HCT116 (cell line): ENCODE measurements at regions not wholly inside any gene's neighbourhood (a gene's known extent, or its start where the extent isn't known, plus 50 kb on each side); places are given as distances from the start of the nearest gene placed in this dataset.

Experiments
- EZH2 ChIP-seq: fragments of 200-600 bp; sonication (generic); IDR thresholded peaks from 2 replicates; pipeline ENCODE4 v1.6.1; 2017; ENCODE audit warnings: antibody characterized with exemption, mixed run types
- MAX ChIP-seq: IDR thresholded peaks from 2 replicates; pipeline ENCODE4 v1.6.1; 2012
- POLR2A ChIP-seq: IDR thresholded peaks from 2 replicates; pipeline ENCODE4 v1.7.0; 2011; ENCODE audit warnings: borderline replicate concordance; ENCODE audit not compliant: insufficient read depth, insufficient read length; ENCODE audit errors: extremely low read depth
- SP1 ChIP-seq: IDR thresholded peaks from 2 replicates; pipeline ENCODE4 v1.6.1; 2012; ENCODE audit warnings: low read depth
- YY1 ChIP-seq: IDR thresholded peaks from 2 replicates; pipeline ENCODE4 v1.6.1; 2011; ENCODE audit warnings: low read length, low read depth, moderate library complexity, mild to moderate bottlenecking; ENCODE audit not compliant: insufficient replicate concordance; ENCODE audit errors: extremely low read depth
- TF ChIP-seq, protein P1 (sequence below), 3 experiments: fragments of 200-600 bp in 1 of 3; sonication (generic) in 1 of 3; IDR thresholded peaks in 2 of 3; conservative IDR thresholded peaks in 1 of 3; 2 replicates each; pipeline ENCODE4 v1.5.1; 2012 to 2017; ENCODE audit warnings: low read depth in 2 of 3, low read length in 2 of 3, antibody characterized with exemption in 1 of 3, borderline replicate concordance in 1 of 3, control low read depth in 1 of 3, mild to moderate bottlenecking in 1 of 3, mixed read lengths in 1 of 3, mixed run types in 1 of 3, moderate library complexity in 1 of 3; ENCODE audit not compliant: insufficient read depth in 1 of 3

- TF ChIP-seq, protein P1, sequence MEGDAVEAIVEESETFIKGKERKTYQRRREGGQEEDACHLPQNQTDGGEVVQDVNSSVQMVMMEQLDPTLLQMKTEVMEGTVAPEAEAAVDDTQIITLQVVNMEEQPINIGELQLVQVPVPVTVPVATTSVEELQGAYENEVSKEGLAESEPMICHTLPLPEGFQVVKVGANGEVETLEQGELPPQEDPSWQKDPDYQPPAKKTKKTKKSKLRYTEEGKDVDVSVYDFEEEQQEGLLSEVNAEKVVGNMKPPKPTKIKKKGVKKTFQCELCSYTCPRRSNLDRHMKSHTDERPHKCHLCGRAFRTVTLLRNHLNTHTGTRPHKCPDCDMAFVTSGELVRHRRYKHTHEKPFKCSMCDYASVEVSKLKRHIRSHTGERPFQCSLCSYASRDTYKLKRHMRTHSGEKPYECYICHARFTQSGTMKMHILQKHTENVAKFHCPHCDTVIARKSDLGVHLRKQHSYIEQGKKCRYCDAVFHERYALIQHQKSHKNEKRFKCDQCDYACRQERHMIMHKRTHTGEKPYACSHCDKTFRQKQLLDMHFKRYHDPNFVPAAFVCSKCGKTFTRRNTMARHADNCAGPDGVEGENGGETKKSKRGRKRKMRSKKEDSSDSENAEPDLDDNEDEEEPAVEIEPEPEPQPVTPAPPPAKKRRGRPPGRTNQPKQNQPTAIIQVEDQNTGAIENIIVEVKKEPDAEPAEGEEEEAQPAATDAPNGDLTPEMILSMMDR (IDR thresholded peaks at IDR 0.05 in 2 of 3, conservative IDR thresholded peaks at IDR 0.05 in 1 of 3; ENCODE audit: borderline replicate concordance in 1 of 3, insufficient read depth in 1 of 3, low read depth in 2 of 3, low read length in 2 of 3) = no peak
- TF ChIP-seq SP1 (no peak), POLR2A (no peak), MAX (no peak), EZH2 (no peak), YY1 (no peak)
Observed at GRCh38 chr6:121619013-121619412, 183.6 kb downstream of the GJA1 start.
